SU-DHL-6 (cell line): ENCODE measurements at regions not wholly inside any gene's neighbourhood (a gene's known extent, or its start where the extent isn't known, plus 50 kb on each side); places are given as distances from the start of the nearest gene placed in this dataset.

Experiments
- EZH2phosphoT487 ChIP-seq: fragments of 200-600 bp; sonication (generic), shearing (Covaris generic); conservative IDR thresholded peaks from 2 replicates; pipeline ENCODE4 v1.6.1; 2018; ENCODE audit warnings: mild to moderate bottlenecking, antibody characterized with exemption, low read length, moderate library complexity, mixed read lengths
- TF ChIP-seq, protein P1 (sequence below): fragments of 200-600 bp; sonication (generic); IDR thresholded peaks from one replicate; pipeline ENCODE4 v1.5.1; 2017; ENCODE audit warnings: antibody characterized with exemption, mild to moderate bottlenecking, low read length, moderate library complexity; ENCODE audit not compliant: insufficient read depth, poor library complexity, severe bottlenecking

DNA sequence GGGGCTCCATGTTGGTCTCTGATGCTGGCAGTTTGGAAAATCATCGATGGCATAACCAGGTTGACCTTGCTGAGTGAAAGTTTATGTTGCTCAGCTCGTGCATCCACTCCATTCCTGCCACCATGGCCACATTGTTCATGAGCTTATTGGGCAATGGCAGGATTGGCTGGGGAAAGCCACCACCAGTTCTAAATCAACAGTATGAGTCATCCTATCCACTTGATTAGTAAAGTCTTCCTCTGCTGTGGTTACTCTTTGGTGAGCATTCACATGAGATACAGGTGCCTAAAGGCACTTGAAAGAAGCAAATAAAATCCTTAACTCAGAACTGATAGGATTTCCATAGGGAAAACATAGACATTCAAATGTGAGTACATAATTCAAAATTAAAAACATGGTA, 131.8 kb upstream of the FBN2 start:
- TF ChIP-seq, protein P1, sequence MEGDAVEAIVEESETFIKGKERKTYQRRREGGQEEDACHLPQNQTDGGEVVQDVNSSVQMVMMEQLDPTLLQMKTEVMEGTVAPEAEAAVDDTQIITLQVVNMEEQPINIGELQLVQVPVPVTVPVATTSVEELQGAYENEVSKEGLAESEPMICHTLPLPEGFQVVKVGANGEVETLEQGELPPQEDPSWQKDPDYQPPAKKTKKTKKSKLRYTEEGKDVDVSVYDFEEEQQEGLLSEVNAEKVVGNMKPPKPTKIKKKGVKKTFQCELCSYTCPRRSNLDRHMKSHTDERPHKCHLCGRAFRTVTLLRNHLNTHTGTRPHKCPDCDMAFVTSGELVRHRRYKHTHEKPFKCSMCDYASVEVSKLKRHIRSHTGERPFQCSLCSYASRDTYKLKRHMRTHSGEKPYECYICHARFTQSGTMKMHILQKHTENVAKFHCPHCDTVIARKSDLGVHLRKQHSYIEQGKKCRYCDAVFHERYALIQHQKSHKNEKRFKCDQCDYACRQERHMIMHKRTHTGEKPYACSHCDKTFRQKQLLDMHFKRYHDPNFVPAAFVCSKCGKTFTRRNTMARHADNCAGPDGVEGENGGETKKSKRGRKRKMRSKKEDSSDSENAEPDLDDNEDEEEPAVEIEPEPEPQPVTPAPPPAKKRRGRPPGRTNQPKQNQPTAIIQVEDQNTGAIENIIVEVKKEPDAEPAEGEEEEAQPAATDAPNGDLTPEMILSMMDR: no peak
- no peak for TF ChIP-seq EZH2phosphoT487
